M059J (cell line): ENCODE measurements at regions not wholly inside any gene's neighbourhood (a gene's known extent, or its start where the extent isn't known, plus 50 kb on each side); places are given as distances from the start of the nearest gene placed in this dataset.
A peak's percentile ranks its signal among the peaks of the same experiment; 100 is the strongest.
"Not testable (repeated sequence)": the region's sequence is repeated elsewhere in the genome, so short reads cannot be mapped to it uniquely, and the experiment has no call there.

Experiments used
- DNase-seq: peaks from one replicate; pipeline ENCODE4 v3.0.0-alpha.2; 2012; ENCODE audit warnings: low read depth

GRCh38 chr4:115660465-115660864 is 547.0 kb upstream of the NDST4 start:
- DNase-seq = no peak

- DNase-seq = no peak
Measured at GRCh38 chr4:115657991-115658650, 544.7 kb upstream of the NDST4 start.

GRCh38 chr4:115655626-115656025 is 542.2 kb upstream of the NDST4 start:
- no peak for DNase-seq

GRCh38 chr4:115648786-115649185 is 535.4 kb upstream of the NDST4 start:
- DNase-seq = no peak

- no peak for DNase-seq
Measured at GRCh38 chr4:115629270-115629669, 515.9 kb upstream of the NDST4 start.

- DNase-seq = no peak
Measured at GRCh38 chr4:115609631-115610030, 496.2 kb upstream of the NDST4 start.

GRCh38 chr4:115607311-115607710 is 493.9 kb upstream of the NDST4 start:
- DNase-seq = no peak

- no peak for DNase-seq
Measured at GRCh38 chr4:115596265-115597001, 483.0 kb upstream of the NDST4 start.

GRCh38 chr4:115580901-115581300 is 467.5 kb upstream of the NDST4 start:
- no peak for DNase-seq

- no peak for DNase-seq
Measured at GRCh38 chr4:115575851-115576250, 462.4 kb upstream of the NDST4 start.

- DNase-seq = no peak
Measured at GRCh38 chr4:115562506-115562905, 449.1 kb upstream of the NDST4 start.

- no peak for DNase-seq
Measured at GRCh38 chr4:115548123-115548522, 434.7 kb upstream of the NDST4 start.

GRCh38 chr4:115537387-115537786 is 424.0 kb upstream of the NDST4 start:
- DNase-seq = no peak

- no peak for DNase-seq
Measured at GRCh38 chr4:115529126-115529525, 415.7 kb upstream of the NDST4 start.

- DNase-seq = peak; percentile 11
Measured at GRCh38 chr4:115519476-115519875, 406.1 kb upstream of the NDST4 start.

GRCh38 chr4:115515772-115516171 is 402.4 kb upstream of the NDST4 start:
- DNase-seq = no peak

- DNase-seq = no peak
Measured at GRCh38 chr4:115515366-115515765, 401.9 kb upstream of the NDST4 start.

GRCh38 chr4:115514675-115515074 is 401.3 kb upstream of the NDST4 start:
- DNase-seq = no peak

GRCh38 chr4:115505326-115505725 is 391.9 kb upstream of the NDST4 start:
- DNase-seq = no peak

- DNase-seq = no peak
Measured at GRCh38 chr4:115501656-115502055, 388.2 kb upstream of the NDST4 start.

GRCh38 chr4:115493770-115494169 is 380.4 kb upstream of the NDST4 start:
- not testable (repeated sequence) for DNase-seq

- DNase-seq = no peak
Measured at GRCh38 chr4:115491686-115492085, 378.3 kb upstream of the NDST4 start.

- DNase-seq = no peak
Measured at GRCh38 chr4:115489279-115489678, 375.9 kb upstream of the NDST4 start.

- DNase-seq = no peak
Measured at GRCh38 chr4:115485402-115485801, 372.0 kb upstream of the NDST4 start.
